CD4-positive, alpha-beta T cell treated with Interleukin-17A for 1 hour (primary cell): ENCODE measurements at regions not wholly inside any gene's neighbourhood (a gene's known extent, or its start where the extent isn't known, plus 50 kb on each side); places are given as distances from the start of the nearest gene placed in this dataset.

Experiments
- DNase-seq: peaks from one replicate; pipeline ENCODE4 v3.0.0-alpha.2; 2020

- no peak for DNase-seq
These were observed 526.9 kb downstream of the EFNB2 start for GRCh38 chr13:106008540-106008939.

- DNase-seq: no peak
These were observed 528.3 kb downstream of the EFNB2 start for GRCh38 chr13:106007156-106007555.

- DNase-seq: no peak
These were observed 531.8 kb downstream of the EFNB2 start for GRCh38 chr13:106003651-106004050.

DNA sequence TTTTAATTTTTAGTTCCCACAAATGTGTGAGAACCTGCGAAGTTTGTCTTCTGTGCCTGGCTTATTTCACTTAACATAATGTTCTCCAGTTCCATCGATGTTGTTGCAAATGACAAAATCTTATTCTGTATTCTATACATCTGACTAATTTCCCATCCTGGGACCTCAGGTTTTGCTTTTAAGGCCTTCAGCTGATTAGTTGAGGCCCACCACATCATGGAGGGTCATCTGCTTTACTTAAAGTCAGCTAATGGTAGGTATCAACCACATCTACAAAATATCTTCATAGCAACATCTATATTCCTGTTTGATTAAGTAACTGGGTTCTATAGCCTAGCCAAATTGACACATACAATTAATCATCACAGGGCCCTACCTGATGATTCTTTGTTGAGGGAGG lies 534.0 kb downstream of the EFNB2 start:
- DNase-seq: no peak

DNA sequence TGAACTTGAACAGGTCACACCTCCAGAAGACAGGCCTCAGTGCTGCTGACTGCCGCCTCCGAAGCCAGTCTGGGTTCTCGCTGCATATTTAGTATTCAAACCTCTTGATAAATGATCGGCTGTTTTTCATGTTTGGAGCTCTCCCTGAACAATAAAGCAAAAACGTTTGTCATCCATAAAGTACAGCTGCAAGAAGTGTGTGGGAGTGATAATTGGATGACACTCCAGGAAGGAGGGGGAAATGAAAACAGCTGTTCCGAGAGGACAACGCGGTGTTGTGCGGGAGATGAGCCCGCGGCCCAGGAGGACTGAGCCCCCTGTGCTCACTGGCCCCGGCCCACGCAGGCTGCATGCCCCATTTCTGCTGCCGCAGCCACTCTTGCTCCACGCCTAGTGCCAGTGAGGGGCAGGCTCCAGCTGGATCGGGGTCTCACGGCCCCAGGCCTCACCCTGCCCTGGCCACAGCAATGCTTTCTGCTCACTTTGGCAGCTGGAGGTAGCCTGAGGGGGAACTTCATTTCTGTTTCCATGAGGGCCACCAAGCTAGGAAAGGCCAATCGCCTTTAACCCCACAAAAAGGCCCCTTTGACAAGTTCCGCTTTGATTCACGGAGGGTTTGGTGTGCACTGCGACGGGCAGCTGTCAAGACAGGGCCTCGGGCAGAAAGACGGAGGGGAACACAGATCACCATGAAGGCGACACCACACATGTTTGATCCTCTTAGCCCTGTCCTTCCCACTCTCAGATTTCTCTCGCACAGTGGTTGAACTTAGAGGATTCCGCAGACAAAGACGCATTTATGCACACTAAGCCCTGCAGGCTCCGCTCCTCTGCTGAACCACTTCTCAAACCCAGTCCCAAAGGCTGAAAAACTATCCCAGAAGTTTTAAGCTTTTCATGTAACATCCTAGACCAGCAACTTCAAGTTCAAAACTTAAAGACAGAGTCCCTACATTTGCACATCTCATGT lies 537.6 kb downstream of the EFNB2 start:
- DNase-seq: no peak

GRCh38 chr13:105996391-105997025 lies 539.0 kb downstream of the EFNB2 start:
- DNase-seq: no peak

GRCh38 chr13:105994340-105994739 lies 541.1 kb downstream of the EFNB2 start:
- DNase-seq: no peak

DNA sequence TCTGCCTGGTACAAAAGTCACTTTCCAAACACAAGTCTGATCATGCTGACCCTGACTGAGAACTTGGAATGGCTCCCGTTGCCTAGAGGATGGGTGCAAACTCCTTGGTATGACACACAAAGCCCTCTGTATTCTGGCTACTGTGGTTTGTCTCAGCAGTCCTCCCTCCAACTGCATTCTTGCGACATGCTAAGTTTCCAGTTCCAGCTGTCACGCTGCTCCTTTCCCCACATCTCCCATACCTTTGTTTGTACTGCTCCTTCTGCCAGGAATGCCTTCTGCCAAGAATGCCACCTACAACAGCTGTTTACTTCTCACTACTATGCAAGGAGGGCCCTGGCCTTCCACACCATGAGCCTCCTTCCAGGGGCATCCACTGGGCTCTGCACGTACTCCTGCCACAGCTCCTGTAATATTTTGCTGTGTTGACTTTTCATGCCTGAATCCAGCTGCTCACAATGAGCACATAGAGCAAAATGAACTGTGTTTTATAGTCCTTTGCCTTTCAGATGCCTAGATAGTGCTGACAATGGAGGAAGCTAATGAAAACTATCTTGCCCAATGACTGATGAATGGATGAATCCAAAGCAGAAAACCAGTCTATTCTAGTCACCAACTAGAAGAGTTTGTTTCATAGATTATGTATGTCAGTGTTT lies 543.7 kb downstream of the EFNB2 start:
- DNase-seq: no peak

GRCh38 chr13:105991131-105991530 lies 544.3 kb downstream of the EFNB2 start:
- DNase-seq: no peak

DNA sequence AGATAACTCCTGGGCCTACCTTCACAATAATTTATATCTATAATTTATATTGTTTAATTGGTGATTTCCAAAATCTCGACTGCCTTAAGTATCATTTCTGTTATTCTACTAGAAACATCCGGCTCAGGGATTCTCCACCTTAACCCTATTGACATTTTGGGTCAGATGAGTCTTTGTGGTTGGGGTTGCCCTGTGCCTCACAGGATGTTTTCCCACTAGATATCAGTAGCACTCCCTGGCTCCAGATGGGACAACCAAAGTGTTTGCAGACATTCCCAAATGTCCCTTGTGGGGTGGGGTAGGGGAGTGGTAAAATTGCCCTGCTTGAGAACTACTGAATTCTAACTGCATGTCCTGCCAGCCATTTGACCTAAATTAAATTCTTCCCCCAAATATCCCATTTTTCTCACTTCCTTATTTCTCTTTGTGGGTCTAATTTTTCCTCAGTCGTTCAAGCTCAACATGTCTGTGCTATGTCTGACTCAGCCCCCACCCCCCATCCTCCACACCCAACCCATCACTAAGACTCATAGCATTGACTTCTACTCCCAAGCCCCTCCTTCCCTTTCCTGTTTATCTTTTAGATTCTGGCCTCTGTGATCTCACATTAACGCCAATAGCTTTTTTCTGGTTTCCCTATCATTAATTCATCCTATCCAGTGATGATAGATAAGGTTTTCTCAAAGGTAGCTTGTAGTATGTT lies 545.1 kb downstream of the EFNB2 start:
- no peak for DNase-seq

GRCh38 chr13:105984646-105985045 lies 550.8 kb downstream of the EFNB2 start:
- no peak for DNase-seq

- no peak for DNase-seq
These were observed 551.2 kb downstream of the EFNB2 start for GRCh38 chr13:105984236-105984635.

DNA sequence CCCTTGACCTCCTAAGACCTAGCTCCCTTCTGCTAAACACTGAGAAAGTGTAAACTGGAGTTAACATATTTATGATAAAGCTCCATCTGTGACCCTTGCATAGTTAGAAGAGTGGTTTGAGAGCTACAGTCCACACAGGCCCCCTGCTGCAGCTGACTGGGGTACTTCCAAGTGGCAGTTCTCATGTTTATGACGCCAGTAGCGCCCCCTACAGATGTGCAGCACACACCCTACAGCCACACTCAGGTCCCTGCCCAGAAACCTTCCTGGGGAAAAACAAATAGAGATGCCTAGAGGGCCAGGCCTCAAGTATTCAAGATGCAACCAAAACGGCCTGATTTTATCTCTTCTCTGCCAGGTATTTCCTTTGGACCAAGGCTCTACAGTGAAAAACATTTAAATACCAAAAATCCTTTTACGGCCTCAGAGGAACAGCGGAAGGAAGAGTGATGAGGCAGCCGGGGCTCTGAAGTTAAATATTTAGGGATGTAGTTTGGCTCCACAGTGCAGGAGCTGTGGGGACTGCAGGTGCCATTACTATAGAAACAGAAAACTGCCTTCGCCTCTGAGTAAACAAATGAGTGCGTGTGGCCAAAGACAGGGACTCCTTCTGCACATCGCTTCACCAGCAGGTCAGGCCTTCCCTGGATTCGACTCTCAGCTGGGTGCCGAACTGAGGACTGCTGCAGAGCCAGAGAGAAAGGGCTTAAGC lies 553.1 kb downstream of the EFNB2 start:
- DNase-seq: no peak

GRCh38 chr13:105979131-105980011 lies 556.1 kb downstream of the EFNB2 start:
- DNase-seq: no peak

DNA sequence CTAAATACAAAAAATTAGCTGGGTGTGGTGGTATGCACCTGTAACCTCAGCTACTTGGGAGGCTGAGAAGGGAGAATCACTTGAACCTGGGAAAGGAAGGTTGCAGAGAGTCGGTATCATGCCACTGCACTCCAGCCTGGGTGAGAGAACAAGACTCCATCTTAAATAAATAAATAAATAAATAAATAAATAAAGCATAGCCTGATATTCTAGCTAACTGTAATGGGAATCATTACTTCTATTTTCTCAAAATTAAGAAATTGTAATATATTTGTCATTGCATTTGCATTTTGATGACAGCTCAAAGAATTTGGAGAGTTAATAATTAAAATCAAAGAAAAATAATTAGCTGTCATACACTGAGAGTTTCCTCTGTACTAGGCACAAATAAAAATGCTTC lies 561.1 kb downstream of the EFNB2 start:
- DNase-seq: no peak

DNA sequence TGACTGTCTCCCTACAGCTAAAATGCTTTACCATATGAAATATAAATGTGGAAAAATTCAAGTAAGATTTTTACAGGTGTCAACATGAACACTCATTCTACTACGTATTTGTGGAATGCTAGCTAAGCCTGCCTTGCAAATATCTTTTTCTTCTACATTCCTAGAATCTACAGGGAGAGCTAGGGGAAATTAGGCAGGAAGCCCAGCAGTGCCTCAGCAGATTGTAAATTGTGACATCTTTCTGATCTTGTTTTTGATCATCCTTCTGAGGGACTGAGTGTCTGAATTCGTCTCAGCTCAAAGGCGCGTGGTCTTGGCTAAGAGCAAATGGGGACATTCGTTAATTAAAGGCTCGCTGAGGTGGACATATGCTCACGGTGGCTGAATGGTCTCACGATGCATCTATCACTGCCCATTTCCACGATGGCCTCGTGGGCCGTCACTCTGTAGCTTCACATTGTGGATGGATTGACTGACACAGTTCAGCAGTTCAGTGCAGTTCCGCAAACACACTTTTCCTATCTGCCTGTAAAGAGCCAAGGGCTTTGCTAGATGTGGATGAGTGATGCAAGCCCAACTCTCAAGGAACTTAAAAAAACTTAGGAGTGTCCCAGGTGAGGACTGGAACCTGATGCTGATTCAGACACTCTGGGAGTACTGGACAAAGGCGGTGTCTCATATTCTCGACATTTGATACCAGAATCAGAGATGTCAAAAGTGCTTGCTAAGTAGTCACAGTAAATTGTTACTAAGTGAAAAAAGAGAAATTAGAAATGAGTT lies 562.5 kb downstream of the EFNB2 start:
- no peak for DNase-seq

DNA sequence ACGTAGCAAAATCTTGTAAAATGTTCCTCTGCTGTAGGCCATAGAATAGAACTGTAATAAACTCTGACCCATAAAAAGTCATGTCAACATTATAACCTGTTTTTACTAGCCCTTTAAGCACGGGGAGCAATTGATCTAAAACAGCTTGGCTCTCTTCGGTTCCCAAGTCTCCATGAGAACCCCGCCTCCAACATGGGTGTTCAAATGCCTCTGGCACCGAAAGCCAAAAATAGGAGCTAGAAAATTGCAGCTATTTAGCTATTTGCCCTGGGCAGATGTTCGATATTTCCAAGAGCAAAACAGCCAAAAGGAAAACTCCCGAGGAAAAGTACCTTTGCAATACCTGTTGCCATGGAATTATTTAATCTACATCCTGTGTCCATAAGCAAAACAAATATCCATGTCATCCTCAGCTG lies 563.1 kb downstream of the EFNB2 start:
- no peak for DNase-seq

DNA sequence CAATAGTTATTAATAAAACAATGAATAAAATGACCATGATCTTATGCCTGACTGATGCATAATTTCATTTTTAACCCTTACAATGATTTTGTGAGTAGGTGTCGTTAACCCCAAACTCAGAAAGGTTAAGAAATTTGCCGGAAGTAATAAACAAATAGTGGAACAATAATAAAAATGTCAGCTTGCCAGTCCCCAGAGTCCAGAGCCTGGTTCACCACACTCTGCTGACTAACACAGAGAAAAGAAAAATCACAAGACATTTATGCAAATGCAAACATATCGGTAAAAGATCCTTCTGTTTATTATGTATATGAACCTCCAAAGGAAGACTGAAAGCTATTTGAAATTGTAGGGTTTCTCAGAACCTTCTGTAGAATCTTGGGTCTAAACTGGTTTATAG lies 563.7 kb downstream of the EFNB2 start:
- no peak for DNase-seq

- DNase-seq: no peak
These were observed 564.1 kb downstream of the EFNB2 start for GRCh38 chr13:105971312-105971711.

DNA sequence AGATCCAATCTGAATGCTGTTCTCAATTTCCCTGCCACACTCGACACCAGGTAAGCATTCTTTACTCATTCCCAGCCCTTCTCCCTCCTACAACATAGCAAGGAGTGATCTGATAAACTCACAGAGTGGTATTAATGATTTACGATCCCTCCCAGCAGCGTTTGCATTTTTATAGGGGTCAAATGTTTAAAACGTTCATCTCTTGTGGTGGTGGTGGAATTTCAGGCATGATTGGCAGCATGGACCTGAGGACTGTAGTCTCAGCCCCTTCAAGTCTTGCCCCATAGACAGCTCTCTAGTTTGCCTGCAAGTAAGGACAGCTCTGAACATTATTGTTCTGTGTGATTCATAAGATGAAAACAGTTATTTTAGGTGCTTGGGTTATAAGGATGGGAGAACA lies 565.7 kb downstream of the EFNB2 start:
- DNase-seq: no peak

GRCh38 chr13:105965910-105966309 lies 569.6 kb downstream of the EFNB2 start:
- DNase-seq: no peak
